Kidney epithelial cell (primary cell): ENCODE measurements at regions not wholly inside any gene's neighbourhood (a gene's known extent, or its start where the extent isn't known, plus 50 kb on each side); places are given as distances from the start of the nearest gene placed in this dataset.

Experiments used
- DNase-seq: peaks from one replicate; pipeline ENCODE4 v3.0.0-alpha.2; 2010; ENCODE audit warnings: low read depth
- H3K27me3 ChIP-seq: 2 replicates; pipeline ENCODE4 v1.6.0; 2011; ENCODE audit warnings: low read length; ENCODE audit not compliant: control insufficient read depth, insufficient read depth
- H3K36me3 ChIP-seq: 2 replicates; pipeline ENCODE4 v1.5.1; 2011; ENCODE audit warnings: low read length; ENCODE audit not compliant: control insufficient read depth, insufficient read depth
- H3K4me3 ChIP-seq: 2 replicates; pipeline ENCODE4 v1.5.1; 2011; ENCODE audit warnings: low read depth, mild to moderate bottlenecking, control low read depth, low read length
- CTCF ChIP-seq: IDR thresholded peaks from 2 replicates; pipeline ENCODE4 v1.5.1; 2011; ENCODE audit warnings: mild to moderate bottlenecking, moderate library complexity, low read length, control low read depth, inconsistent platforms; ENCODE audit not compliant: insufficient read depth, poor library complexity, severe bottlenecking

- no peaks in the 10 kb centered on the region for H3K36me3 ChIP-seq
- no peak overlapping the region for H3K4me3 ChIP-seq
- no peaks in the 10 kb centered on the region for H3K27me3 ChIP-seq
- no peak for DNase-seq
- no peak for TF ChIP-seq CTCF
Measured at GRCh38 chr3:61311044-61311443, 59.8 kb upstream of the FHIT start.

DNA sequence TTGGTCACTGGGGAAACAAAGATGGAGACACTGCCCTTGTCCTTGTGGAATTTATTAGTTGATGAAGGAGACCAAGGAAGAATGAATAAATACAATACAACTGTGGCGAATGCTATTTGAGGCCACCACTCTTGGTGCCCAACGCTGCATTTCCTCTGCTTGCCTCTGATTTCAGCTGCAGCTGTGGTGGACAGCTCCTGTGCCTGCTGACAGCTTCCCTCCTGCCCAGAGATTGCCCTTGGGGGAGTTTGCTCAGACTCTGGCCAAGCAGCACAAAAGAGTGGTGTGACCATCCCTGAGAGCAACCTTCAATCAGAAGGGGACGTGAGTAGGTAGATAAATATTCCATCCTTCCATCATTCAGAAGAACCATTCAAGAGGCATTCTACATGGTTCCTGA, 64.6 kb upstream of the FHIT start:
- no peak overlapping the region for H3K4me3 ChIP-seq
- DNase-seq, result no peak
- TF ChIP-seq CTCF, result no peak
- H3K36me3 ChIP-seq, result no peaks in the 10 kb centered on the region
- no peaks in the 10 kb centered on the region for H3K27me3 ChIP-seq

DNA sequence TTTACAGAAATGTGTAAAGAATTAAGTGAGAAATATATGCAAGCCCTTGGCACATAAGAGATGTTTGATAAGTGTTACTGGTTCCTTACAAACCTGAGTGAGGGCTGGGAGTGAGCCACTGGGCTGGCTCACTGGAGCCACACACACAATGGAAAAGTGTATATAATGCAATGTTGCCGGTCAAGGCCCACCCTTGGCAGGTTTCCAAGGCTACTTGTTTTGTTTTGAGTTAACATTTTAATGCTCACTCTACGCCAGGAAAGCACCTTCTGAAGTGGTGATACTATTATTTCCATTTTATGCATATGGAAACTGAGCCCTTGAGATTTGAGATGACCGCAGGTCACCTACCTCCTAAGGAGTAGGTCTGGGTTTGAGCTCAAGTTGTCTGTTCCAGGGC, 71.8 kb upstream of the FHIT start:
- DNase-seq, result no peak
- TF ChIP-seq CTCF, result no peak
- Histone ChIP-seq H3K36me3 (no peaks in the 10 kb centered on the region), H3K27me3 (no peaks in the 10 kb centered on the region), H3K4me3 (no peak overlapping the region)

DNA sequence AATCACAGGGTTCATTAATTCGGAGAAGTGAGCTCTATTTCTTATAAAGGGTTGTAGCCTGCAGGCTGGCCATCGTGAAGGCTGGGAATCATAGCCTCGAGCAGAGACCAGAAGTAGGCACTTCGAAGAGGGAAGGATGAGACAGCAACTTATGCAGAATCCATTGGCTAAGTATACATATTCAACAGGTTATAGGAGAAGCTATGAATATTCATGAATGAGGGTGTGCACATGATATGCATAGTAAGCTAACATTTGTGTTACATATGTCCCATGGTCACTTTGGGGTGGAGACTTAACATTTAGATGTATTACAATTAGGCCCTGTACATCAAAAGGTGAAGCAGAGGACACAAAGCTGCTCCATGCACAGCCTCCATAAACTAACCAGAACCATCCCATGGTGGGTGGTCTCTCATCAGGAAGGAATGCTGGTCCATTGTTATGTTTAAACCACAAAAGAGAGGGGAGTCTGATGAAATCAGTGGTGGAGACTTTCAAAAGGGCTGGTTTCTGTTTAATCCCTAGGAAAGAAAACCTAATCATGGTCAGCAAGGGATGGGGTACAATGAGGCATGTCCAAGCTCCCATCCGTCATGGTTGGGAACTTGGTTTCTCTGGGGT, 80.8 kb upstream of the FHIT start:
- Histone ChIP-seq H3K27me3 (no peaks in the 10 kb centered on the region), H3K36me3 (no peaks in the 10 kb centered on the region), H3K4me3 (no peak overlapping the region)
- no peak for TF ChIP-seq CTCF
- peak; percentile 56 for DNase-seq

- Histone ChIP-seq H3K36me3 (no peaks in the 10 kb centered on the region), H3K27me3 (no peaks in the 10 kb centered on the region), H3K4me3 (no peak overlapping the region)
- no peak for TF ChIP-seq CTCF
- DNase-seq, result no peak
Measured at GRCh38 chr3:61333192-61333961, 82.1 kb upstream of the FHIT start.
